ENCODE measurements at regions not wholly inside any gene's neighbourhood (a gene's known extent, or its start where the extent isn't known, plus 50 kb on each side); places are given as distances from the start of the nearest gene placed in this dataset.

DNA sequence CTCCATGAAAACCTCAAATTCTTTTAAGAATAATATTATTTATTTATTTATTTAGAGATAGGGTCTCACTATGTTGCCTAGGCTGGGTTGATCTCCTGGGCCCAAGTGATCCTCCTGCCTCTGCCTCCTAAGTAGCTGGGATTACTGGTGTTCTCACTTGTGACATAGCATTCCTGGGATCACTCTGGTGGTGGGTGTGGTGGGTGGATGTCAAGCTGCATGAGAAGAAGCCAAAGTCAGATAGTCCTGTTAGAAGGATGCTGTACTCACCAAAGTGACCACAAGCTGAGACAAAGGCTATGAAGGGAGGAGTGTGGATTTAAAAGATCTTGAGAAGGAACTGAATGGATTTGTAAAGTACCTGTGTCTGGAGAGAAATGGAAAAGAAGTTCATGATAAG lies 87.9 kb upstream of the SPON1 start:
- no peak for DNase-seq

DNA sequence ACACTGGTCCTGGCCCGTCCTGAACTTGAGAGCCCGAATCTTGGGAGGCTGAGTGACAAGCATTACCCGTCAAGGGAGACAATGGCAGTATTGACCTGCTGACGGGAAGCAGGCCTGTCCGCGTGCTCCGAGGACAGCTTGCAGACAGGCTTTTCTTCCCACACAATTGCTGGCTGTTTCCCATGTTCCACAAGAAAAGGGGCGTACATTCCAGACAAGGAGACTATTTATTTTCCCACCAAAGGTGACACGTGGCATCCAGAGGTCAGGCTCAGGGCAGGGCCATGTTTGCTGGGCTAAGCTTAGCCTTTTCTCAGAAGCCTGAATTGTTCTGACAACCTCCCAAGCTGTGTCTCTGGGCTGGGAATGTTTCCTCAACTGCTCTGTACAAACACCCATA lies 86.9 kb upstream of the SPON1 start:
- DNase-seq: no peak

DNA sequence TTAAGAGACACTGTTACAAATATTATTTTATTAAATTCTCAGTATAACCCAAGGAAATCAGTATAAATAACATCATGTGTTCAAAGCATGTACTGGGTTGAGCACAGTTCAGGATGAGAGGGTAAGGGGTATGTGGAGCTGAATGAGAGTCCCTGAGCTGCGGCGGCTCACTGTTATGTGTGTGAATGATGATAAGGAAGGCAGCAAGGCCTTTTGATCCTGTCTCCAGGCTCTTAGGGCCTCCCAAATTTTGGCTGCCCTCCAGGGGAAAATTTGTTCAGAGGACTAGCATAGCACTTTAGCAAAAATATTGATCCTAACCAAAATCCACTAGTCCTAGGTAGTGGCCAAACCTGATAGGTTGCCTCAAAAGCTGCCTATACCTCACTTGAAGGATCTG lies 86.1 kb upstream of the SPON1 start:
- no peak for DNase-seq

DNA sequence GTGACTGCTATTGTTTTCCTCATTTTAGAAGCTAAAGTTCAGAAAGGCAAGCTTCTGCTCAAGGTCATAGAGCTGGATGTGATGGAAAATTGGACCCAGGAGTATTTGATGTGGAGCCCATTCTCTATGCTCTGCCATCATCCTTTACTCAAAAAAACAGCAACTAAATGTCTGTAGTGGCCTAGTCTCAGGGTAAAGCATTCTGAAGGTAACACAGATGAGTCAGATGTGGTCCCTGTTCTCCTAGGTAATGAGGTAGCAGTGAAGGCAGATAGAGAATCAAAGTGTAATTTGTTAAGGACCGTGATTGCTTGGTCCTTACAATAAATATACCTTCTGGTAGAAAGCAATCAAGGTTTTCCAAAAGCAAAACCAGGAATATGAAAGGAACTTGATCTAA lies 84.4 kb upstream of the SPON1 start:
- DNase-seq: no peak

DNA sequence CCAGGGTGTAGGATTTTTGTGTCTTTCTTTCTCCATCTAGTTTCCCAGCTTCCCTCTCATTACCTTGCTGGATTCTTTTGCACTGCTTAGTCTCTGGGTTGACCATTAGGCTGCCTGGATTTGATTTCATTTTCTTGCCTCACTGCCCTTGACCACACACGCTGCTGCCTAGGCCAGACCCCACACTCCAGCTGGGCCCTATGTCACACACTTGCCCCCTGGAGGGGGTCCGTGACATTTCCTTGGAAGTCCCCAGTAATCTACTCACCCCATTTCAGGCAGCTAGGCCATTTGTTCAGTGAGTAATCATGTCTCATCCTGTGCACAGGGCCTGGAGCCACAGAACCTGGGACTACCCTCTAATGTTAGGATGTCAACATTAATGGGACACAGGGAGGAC lies 81.9 kb upstream of the SPON1 start:
- no peak for DNase-seq

DNA sequence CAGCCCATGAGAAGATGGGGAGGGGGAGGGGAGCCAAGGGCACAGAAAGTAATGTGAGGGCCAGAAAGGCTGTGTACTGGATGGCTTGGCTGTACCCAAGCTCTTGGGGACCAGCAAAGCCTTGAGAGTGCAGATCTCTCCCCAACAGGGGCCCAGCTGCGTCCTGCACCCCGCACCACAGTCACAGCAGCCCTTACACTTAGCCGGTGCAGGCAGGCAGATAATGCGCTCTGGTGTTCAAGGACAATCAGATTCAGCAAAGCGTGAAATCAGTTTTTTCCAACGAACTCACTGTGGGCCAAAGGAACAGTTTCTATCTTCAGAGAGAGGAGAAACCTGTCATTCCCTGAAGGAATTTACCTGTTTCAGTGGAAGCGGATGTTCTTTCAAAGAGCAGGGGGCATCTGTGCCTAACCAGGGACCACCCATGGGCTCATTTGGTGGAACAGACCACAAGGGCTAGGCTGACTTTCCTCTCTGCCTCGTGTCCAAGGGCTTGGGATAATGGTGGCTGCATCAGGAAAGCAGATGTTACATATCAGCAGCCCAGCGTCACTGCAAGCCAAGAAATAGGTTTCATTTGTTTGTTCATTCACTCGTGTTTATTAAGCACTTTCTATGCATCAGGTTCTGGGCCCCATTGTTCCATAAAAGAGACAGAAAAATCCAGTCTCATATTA lies 81.2 kb upstream of the SPON1 start:
- no peak for DNase-seq

DNA sequence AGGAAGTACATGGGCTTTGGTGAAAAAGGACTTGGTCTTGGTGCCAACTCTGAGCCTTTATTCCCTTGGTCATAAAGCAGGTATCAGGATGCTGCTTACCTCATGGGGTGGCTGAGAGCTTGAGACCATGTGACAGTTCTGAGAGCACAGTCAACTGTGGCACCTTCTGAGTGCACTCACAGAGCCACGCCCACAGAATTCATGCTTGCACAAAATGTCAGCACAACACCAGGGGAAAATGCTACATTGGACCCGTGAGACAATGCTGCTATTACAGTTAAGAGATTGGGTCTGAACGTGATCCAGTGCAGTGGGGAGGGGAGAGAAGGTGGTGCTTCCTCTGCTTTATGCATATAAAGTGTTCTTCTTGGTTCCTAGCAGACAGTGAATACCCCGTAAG lies 79.5 kb upstream of the SPON1 start:
- no peak for DNase-seq

DNA sequence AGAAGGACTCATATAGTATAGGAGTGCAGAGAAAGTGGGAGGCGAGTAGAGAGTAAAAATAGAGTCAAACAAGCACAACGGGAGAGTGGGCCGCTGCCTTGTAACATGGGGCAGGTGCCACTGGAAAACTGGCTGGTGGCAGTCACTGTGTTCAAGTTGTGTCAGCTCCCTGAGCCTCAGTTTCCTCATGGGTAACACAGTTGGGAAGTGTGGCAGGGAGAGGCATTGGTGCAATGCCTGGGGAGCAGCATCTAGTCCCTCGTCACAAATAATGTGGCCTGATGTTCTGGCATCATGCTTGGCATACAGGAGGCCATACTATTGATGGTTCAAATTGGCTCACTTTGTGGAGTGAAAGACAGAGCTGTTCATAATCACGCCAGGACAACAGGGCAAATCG lies 78.9 kb upstream of the SPON1 start:
- DNase-seq: no peak

DNA sequence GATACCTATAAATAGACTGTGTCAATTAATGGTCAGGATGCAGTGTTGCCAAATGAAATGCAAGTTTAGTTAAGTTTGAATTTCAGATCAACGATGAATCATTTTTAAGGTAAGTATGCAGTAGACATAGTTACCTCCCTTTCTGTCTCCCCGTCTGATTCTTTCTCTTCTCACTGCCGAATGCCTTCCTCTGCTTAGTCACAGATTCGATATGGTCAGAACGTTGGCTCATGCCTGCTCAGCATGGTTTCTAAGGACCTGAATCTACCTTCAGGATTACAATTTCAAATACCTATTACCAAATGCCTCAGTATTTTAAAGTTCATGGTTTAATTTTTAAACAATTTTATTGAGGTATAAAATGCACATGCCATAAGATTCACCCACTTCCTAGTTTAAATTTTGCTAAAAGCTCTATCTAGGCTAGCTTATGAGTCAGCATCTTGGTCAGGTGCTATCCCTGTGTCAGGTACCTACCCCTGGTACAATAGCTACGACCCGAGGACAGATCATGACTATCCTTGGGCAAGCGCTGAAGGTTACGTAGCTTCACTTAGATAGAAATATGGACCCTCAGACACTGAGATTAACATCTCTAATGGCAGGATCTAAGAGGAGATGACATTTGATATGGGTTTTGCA lies 78.2 kb upstream of the SPON1 start:
- no peak for DNase-seq

DNA sequence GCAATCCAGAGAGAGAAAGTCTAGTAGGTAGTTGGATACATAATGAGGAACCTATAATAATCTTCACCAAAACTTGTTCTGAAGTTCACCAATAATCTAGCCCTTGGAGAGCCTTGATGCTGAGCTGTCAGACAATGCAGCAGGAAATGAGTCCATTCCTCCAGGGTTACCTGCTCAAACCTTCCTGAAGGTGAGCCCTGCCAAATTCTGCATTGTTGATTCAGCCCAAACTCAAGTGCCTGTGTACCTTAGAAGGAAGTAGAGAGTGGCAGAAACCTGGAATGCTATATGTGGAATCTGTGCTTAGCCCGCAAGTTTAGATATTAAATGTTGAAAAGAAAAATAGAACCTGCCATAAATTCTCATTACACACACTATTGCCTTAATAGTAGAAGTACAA lies 77.4 kb upstream of the SPON1 start:
- no peak for DNase-seq

DNA sequence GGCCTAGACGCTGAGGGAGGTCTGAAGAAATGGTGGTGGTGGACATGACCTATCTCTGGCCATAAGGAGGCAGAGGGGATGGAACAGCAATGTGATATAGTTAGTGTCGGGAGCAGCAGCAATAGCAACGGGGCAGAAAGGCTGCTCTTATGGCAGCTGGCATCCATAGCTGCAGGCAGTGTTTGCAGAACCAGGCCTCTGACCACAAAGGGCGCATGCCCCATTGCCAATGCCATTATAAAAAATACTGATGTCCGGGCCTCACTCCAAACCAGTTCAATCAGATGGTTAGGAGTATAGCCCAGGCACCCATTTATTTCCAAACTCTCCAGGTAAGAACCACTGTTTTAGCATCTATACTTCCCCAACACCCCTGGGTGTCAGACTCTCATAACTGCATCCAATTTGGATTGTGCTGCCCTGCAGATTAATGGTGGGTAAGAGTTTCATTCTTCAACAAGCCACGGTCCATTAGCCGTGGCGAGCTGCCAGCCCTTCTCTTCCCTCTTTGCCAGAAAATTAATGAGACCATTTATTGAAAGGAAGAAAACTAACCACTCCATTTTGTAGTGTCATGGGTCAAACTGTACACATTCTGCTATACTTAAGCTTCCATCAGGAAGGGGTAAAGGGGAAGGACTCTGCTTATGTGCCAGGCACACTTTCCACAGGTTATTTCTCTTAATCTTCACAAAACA lies 72.8 kb upstream of the SPON1 start:
- peak; percentile 36 for DNase-seq

DNA sequence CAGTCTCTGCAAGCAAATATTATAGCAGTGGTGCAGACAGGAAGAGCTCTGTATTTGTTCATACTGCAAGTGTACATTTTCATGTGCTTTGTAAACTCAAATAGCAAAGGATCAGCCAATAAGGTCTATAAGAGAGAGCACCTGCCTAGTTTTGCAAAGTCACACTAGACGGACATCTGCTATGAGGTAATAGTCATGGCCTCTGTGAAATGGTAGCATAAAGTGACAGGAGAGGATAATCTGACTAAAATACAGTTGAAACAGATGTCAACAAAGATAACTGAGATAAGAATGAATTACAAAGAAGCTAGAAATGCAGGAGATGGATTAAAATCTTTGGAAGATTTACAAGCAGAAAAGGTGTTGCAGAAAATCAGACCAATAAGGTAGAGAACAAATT lies 70.6 kb upstream of the SPON1 start:
- peak; percentile 7 for DNase-seq

DNA sequence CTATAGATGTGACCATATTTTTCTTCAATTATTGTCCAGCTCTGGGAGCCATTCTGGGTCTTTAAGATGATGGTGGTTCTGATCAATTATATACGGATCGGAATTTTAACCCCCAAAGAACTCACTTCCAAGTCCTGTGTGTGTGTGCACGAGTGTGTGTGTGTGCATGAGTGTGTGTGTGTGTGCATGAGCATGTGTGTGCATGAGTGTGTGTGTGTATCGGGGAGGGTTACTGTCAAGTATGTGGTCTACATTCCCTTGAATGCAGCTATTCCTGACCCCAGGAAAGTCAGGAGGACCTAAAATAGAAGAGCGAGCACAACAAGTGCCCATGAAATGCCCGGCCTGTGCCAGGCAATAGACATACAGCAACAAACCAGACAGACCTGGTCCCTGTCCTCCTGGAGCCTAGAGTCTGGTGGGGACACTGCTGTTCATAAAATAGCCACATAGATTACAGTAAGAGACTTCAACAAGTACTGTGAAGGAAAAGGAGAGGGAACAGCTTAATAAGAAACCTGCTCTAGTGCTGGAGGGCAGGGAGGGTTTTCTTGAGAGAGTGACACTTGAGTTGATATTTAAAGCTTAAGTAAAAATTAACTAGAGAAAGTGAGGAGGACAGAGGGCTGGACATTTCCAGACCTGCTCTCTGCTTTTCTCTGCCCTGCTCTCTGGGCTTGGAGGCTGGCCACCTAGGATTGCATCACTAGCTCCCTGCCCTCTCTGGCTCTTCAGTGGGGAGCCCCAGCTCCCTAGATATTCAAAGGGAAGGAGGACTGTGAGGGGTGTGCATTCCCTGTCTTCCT lies 66.1 kb upstream of the SPON1 start:
- no peak for DNase-seq

DNA sequence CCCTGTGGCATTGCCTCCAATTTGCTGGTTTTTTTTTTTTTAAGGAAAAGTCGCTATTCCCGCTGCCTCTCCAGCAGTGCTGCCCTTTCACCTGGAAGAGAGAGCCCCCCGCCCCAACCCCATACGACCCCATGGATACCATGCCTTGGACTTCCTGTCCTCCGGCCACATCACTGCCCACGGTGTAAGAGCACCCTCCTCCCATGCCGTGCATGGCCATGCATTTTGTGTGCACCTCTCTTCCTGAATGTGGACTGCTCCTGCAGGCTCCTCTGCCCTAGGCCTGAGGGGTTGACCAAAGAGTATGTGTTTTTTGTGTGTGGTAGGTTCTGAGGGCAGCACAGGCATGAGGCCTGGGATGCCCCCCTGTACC lies 65.6 kb upstream of the SPON1 start:
- no peak for DNase-seq

DNA sequence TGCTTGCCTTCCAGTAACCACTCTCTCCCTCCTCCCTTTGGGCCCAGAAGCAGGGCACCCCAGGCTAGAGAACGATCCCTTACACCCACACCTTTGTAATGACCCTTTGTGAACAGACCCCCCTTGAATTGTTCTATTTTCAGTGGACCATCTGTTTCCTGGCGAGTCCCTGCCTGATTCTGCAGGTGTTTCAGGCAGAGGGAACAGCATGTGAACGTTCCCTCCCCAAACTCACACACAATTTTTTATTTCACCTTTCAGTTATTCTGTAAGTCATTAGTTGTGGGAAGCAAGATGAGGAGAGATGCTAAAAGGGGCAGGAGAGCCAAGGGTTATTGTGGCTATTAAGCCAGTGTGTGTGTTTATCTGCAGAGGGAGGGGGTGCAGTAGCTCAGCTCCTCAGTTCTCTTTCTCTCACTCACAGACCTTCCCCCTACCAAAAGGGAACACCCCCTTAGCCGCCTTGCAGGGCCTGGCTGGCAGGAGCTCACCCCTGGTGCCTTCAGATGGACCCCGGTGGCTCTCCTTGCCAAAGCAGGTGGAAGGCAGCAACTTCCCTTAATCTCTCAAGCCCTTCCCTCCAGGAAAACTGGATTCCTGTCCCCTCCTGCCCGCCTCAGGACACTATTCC lies 64.8 kb upstream of the SPON1 start:
- DNase-seq: peak; percentile 24

DNA sequence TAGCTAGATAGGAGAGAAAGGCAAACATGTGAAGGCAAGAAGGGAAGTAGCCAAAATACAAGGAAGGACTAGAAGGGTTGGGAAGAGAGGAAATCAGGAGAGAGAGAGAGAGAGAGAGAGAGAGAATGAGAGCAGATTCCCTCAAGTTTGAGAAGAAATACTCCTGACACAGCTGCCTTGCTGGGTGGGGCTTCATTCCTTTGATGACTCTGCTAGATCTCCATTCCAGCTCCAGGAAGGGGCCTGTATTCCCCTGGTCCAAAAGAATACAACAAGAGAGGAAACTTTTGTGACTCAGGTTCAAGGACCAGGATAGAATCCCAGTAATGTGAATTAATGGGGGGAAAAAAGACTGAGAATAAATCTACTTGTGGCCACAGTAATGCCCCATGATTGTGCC lies 62.9 kb upstream of the SPON1 start:
- no peak for DNase-seq

DNA sequence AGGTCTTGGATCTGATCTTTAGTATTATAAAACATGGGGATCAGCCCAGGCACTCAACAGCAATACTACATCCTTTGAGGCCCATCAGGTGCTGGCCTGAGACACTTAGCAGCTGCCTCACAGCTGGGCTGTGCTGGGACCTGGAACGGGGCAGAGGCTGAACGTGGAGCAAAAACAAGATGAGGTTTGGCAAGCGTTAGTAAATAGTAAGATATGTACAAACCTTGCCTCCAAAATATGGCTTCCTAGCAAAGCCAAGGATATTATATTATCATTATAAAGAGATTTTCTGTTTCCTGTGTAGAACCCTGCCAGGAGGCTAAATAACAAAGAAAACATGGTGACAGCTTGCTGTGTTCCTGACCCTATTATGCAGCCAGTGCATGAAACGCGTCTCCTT lies 60.0 kb upstream of the SPON1 start:
- DNase-seq: no peak

DNA sequence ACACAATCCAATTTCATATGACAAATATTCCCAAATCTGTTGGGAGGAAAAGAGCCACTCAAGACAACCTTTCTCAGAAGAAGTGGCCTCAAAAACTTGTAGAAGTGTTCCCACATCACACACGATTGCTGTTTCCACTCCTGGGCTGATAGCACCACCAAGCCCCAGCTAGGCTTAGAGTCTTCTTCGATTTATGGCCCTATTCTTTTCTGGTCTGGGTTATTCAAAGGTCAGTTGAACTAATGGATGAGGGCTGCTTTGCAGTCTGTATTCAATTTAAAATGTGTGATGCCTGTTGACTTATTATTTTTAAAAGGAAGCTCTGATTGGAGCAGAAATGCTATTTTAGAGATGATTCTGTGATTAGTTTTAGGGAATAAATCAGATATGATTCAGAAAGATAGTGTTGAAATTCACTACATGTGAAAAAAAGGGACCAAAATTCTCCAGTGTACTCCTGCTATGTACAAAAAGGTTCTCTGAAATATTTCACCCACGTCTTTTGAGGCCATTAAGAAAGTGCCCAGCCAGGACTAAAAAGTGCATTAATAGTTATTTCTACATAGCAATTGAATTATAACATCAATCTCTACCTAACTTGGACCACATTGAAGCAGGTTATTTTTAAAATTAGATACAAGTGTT lies 57.3 kb upstream of the SPON1 start:
- DNase-seq: no peak

DNA sequence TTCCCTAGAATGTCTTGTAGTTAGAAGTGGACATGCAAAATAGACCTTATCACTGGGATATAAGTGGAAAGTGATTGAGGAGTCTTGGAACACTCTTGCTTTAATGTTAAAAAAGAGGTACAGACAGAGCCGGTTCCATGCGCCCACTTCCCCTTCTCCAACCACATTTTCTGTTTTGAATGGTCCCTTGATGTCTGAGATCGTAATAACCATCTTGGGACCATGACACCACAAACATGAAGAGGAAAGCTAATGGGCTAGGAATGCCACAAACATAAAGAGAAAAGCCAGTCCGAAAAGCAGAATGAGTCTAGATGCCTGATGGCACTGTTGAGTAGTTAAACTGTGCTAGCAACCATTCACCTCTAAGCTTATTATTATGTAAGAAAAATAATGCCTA lies 54.8 kb upstream of the SPON1 start:
- DNase-seq: no peak

DNA sequence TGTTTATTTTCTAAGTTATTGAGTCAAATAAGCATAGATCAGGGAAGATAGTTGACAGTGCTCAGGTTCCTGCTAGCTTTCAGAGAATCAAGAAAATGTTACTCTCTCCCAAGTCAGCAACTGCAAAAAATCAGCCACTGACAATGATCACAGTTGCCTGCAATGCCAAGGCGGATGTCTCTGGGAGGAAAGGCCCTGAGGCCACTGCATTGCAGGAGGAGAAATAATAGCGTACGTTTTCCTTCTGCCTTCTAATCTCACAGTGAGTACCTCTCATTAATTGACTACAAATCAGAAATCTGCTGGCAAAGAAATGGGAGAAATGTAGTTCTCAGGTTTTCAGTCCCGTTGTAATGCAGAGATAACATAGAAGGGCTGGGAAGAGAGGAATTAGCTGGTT lies 54.0 kb upstream of the SPON1 start:
- no peak for DNase-seq

Data from NCI-H1694 (cell line).